Hippocampal formation (tissue), 2 donors: ENCODE measurements at regions not wholly inside any gene's neighbourhood (a gene's known extent, or its start where the extent isn't known, plus 50 kb on each side); places are given as distances from the start of the nearest gene placed in this dataset.
"Not testable (repeated sequence)": the region's sequence is repeated elsewhere in the genome, so short reads cannot be mapped to it uniquely, and the experiment has no call there.

ENCODE experiments used
- DNase-seq, 2 donors: peaks; one replicate each; lab custom pipeline; 2025; lab: John Stamatoyannopoulos, UW

- DNase-seq, result not testable (repeated sequence)
Observed at GRCh38 chr6:57860481-57861315, 543.3 kb downstream of the PRIM2 start.

GRCh38 chr6:57870083-57870482 lies 552.7 kb downstream of the PRIM2 start:
- DNase-seq, result not testable (repeated sequence)

- DNase-seq, result not testable (repeated sequence)
Observed at GRCh38 chr6:57873424-57873823, 556.0 kb downstream of the PRIM2 start.

GRCh38 chr6:57876659-57877058 lies 559.2 kb downstream of the PRIM2 start:
- not testable (repeated sequence) for DNase-seq

- DNase-seq, result not testable (repeated sequence)
Observed at GRCh38 chr6:57877729-57878128, 560.3 kb downstream of the PRIM2 start.

DNA sequence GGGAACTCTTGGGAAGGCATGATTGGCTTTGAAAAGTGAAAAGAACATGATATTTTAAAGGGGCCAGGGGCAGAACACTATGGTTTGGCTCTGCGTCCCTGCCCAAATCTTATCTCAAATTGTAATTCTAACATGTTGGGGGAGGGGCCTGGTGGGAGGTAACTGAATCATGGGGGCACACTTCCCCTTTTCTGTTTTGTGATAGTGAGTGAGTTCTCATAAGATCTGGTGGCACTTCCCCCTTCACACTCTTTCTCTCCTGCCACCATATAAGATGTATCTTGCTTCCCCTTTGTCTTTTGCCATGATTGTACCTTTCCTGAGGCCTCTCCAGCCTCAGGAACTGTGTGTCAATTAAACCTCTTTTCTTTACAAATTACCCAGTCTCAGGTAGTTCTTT lies 561.4 kb downstream of the PRIM2 start:
- not testable (repeated sequence) for DNase-seq

DNA sequence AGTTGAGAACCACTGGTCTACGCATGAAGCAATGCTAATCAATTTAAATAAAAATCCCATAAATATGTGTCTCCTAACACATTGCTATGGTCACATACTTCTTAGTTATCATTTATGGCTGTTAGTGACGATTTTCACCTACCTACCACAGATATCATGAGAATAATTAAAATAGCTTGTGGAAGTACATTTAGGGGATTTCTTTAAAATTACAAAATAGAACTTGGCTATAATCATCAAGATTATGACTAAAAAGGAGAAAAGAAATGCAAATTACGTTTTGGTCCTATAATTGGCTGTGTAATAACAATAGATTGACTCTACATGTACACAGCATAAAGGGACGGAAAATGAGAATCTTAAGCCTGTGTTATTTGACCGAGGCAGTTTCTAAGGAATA lies 581.4 kb downstream of the PRIM2 start:
- not testable (repeated sequence) for DNase-seq

DNA sequence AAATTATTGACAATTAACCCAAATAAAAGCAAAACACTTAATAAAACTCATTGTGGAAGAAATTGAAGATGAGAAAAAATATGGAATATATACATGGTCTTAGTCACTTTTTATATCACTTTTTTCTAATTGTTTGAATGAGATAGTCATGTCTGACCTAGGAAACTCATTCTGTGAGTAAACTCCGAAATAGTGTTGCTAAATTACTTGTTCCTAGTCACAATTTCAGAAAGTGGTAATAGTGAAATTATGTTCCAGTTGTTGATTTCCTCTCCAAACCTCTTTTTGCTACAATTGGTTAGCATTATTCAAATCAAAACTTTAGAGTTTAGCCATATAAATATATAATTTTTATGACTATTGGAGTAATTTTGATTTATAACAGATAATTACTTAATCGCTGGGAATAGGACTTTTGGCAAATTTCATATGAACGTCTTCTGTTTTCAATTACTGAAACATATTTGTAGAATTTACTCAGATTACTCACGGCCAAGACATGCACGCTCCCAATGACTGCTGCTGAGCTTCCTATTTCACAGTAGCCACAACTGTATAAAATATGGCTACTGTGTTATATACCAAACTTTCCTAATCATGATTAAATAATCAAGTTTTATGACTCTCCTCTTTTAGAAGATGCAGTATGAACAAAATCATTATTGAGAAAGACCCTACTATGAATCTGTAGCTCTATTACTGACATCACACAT lies 583.4 kb downstream of the PRIM2 start:
- not testable (repeated sequence) for DNase-seq

DNA sequence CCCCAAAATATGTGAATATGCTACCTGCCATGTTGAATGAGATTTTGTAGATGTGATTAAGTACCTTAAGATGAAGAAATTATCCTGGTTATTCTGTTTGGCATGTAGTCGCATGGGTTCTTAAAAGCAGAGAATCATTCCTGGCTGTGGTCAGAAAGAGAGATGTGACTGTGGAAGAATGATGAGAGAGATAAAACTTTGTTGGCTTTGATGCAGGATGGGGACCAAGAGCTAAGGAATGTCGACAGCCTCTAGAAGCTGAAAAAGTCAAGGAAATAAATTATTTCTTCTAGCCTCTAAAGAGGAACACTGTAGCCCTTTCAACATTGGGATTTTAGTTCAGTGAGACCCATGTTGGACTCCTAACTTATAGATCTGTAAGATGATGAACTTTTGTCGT lies 584.0 kb downstream of the PRIM2 start:
- DNase-seq, result not testable (repeated sequence)

DNA sequence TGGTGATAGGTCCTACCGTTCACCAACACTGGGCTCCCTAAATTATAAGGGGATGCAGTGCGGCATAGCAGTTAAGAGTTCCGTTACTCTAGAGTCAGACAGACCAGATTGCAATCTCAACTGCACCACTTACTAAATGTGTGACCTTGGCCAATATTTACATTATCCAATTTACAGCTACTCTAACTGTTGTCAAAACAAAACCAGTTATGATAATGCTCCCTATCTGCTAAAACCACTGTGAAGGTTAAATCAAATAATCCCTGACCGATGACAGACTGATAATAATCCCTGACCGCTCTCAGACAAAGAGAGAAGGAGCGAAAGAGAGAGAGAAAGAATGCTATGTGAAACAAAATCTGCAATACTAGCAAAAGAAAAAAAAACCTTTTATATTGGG lies 586.9 kb downstream of the PRIM2 start:
- not testable (repeated sequence) for DNase-seq

DNA sequence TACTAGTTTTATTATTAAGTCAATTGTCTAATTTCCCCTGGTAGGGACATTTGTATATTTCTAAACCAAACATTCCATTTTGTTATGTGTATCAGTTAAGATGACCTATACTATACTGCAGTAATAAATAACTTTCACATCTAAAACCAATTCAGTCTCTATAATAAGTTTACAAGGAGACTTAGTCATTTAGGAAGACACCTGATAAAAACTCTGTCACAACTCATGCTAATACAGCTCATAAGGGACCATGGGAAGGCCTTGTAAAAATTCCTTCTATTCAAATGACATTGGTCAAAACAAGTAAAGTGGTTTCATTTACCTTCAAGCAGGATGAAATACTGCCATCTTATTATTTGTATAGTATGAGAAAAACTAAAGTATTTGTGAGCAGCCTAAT lies 597.9 kb downstream of the PRIM2 start:
- not testable (repeated sequence) for DNase-seq

- DNase-seq, result not testable (repeated sequence)
Observed at GRCh38 chr6:57942966-57943365, 625.5 kb downstream of the PRIM2 start.

DNA sequence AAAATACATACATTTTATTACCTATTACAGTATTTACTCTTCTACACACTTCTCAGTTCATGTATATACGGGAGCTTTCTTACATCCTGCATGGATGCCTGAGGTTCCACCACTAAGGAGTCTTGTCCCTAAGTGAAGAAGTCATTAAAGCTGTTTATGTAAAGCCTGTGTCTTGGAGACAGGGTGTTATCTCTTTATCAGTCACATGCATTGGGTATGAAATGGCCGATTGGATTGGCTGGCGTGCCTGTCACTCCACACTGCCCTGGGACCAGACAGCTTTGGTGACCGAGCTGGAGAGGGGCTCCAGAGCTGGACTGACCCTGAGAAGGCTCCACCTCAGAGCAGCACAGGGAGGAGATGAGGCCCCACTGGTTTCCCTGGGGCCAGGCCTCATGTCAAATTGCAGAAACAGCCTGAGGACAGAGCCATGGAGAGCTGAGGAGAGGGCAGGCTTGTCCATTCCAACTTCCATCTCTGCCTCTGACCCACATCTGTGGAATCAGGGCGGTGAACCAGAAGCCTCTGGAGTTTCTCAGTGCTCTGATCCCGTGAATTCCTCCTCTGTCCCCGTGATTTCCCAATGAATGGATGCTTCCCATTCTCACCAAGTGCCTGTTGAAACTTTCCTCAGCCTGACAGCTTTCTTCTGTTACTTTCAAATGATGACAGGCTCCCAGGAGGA lies 628.8 kb downstream of the PRIM2 start:
- DNase-seq, result not testable (repeated sequence)

DNA sequence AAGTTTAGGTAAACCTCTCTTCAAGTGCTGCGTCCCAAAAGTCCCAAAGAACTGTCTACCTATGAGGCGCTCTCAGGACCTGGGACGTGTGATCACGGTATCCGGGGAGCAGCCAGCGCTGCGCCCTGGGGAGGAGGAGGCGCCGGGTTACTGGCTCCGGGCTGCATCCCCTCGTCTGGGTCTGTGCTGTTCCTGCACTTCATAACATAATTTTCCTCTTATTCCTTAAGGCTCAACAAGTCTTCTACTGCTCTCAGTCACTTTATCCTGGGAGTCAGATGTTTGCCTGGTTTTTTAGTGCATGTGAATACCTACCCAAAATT lies 629.3 kb downstream of the PRIM2 start:
- not testable (repeated sequence) for DNase-seq

- not testable (repeated sequence) for DNase-seq
Observed at GRCh38 chr6:57948481-57948880, 631.1 kb downstream of the PRIM2 start.

GRCh38 chr6:57950430-57950829 lies 633.0 kb downstream of the PRIM2 start:
- not testable (repeated sequence) for DNase-seq

DNA sequence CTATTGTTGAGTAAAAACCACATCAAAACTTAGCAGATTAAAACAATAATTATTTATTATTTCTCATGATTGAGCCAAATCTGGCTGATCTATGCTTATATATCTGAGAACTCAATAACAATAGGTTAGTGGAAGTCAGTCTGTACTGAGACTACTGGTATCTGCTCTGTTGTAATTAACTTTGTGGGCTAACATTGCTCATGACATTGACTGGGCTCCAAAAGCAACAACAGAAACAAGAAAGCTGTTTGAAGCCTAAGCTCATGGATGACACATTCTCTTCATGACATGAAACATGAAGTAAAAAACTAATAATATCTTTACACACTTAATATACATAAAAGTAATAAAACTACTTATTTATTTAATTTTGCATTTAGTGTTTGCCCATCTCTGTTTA lies 649.3 kb downstream of the PRIM2 start:
- not testable (repeated sequence) for DNase-seq

DNA sequence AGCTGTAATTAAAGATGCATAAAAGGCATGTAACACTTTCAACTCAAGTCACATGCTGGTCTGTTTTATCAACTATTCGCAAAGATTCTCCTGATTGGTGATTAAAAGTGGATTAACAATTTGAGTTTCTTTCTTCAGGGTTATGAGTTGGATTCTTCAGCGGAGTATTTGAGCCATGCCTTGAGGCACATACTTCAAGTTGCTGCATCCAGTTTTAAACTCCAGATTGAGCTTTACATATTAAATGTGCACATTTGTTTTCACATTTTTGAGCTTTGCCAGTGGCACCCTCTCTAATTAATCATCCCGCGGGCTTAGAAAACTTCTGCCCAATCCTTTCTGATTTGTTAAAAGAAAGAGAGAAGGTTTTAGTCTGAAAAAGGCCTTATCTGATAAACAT lies 654.5 kb downstream of the PRIM2 start:
- DNase-seq, result not testable (repeated sequence)

- DNase-seq, result no peak
Observed at GRCh38 chr6:57974653-57975052, 657.2 kb downstream of the PRIM2 start.

GRCh38 chr6:57975127-57975526 lies 657.7 kb downstream of the PRIM2 start:
- DNase-seq, result not testable (repeated sequence)

GRCh38 chr6:57976371-57976770 lies 658.9 kb downstream of the PRIM2 start:
- not testable (repeated sequence) for DNase-seq

DNA sequence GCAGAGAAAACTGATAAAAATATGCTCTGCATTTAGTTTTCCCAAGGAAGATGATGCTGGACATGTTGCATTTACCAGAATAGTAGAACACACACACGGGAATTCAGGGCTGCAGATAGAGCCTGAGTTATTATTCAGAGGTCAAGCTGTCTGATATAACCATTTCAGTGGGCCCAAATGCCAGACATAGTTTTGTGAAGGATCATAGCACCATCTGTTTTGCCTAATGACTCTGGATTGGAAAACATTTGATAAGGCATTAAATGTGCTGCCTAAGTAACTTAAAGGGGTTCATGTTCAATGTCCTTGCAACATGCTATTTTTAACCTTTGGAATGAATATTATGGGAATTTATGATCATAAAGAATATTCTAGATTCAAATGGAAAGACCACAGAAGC lies 666.2 kb downstream of the PRIM2 start:
- DNase-seq, result not testable (repeated sequence)

DNA sequence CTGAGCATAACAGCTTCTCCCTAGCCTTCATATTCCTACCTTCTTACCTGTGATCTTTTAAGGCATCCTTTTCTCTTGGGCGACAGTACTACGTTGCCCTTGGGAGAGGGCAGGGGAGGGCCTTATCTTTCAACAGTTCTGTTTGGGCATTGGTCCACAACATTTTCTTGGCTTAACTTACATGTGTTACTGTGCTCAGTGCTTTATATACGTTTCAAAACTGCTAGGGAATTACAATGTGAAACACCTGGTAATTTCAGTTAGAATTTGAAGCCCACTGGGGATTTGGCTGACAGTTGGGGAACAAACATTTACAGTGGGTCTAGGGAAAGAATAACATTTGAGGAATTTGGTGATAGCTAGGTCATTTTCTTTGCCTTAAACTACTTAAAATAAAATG lies 667.1 kb downstream of the PRIM2 start:
- DNase-seq, result not testable (repeated sequence)
